ENCODE measurements at regions not wholly inside any gene's neighbourhood (a gene's known extent, or its start where the extent isn't known, plus 50 kb on each side); places are given as distances from the start of the nearest gene placed in this dataset.
"Not testable (repeated sequence)": the region's sequence is repeated elsewhere in the genome, so short reads cannot be mapped to it uniquely, and the experiment has no call there.

DNA sequence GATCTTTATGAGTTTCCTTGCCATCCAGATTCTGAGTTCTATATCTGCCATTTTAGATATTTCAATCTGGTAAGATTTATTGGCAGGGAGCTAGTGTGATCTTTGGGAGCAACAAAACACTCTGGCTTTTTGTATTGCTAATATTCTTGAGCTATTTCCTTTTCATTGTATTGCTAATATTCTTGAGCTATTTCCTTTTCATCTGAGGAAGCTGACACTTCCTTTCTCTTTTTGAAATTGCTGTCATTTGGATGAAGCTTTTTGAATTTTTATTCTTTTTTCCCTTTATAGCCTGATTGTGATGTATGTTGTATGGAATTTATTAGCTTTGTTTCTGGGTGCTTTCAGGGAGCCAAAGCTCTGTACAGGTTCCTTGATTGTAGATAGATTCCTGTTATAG, 873.5 kb upstream of the ATXN8OS start:
- Mint-ChIP-seq H3K4me3 (ENCODE audit: unreplicated experiment) (no peak overlapping the region), H3K36me3 (ENCODE audit: insufficient read depth, unreplicated experiment) (no peaks in the 10 kb centered on the region)
- CTCF ChIA-PET = no interaction called here

DNA sequence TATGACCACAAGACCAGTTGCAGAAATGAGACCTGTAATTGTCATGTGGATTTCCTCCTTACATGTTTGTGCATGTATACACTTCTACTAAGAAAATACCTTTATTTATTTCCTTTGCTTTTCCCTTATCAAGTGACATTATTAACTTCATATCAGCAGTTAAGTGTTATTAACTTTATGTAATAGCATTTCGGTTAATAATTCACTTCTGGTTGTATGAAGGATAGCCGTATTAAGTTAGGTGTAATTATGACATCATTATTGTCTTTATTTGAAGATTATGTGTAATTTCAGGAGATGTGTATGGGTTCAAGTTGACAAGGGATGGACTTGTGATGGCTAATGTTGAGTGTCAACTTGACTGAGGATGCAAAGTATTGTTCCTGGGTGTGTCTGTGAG, 881.2 kb upstream of the ATXN8OS start:
- no peak overlapping the region for H3K4me3 Mint-ChIP-seq (ENCODE audit: unreplicated experiment)
- Histone ChIP-seq H3K27me3 (replicated peaks; ENCODE audit: control insufficient read depth, insufficient read depth, low read length) (no peaks in the 10 kb centered on the region), H3K4me3 (ENCODE audit: low read depth, low read length) (no peak overlapping the region), H3K36me3 (ENCODE audit: control insufficient read depth, insufficient read depth, low read length) (no peaks in the 10 kb centered on the region), H3K4me1 (no peaks in the 10 kb centered on the region), H3K9me3 (no peaks in the 10 kb centered on the region)
- CTCF ChIA-PET = no interaction called here
- DNase-seq = no peak
- H3K4me1 Mint-ChIP-seq (ENCODE audit: low read depth, unreplicated experiment) = no peaks in the 10 kb centered on the region
- no peaks in the 10 kb centered on the region for H3K36me3 Mint-ChIP-seq (ENCODE audit: insufficient read depth, unreplicated experiment)
- no peak overlapping the region for H3K27ac Mint-ChIP-seq (ENCODE audit: unreplicated experiment)
- intact Hi-C loops (cut with micrococcal nuclease; ENCODE audit: unreplicated experiment) = no loop called here
- TF ChIP-seq, protein P1, sequence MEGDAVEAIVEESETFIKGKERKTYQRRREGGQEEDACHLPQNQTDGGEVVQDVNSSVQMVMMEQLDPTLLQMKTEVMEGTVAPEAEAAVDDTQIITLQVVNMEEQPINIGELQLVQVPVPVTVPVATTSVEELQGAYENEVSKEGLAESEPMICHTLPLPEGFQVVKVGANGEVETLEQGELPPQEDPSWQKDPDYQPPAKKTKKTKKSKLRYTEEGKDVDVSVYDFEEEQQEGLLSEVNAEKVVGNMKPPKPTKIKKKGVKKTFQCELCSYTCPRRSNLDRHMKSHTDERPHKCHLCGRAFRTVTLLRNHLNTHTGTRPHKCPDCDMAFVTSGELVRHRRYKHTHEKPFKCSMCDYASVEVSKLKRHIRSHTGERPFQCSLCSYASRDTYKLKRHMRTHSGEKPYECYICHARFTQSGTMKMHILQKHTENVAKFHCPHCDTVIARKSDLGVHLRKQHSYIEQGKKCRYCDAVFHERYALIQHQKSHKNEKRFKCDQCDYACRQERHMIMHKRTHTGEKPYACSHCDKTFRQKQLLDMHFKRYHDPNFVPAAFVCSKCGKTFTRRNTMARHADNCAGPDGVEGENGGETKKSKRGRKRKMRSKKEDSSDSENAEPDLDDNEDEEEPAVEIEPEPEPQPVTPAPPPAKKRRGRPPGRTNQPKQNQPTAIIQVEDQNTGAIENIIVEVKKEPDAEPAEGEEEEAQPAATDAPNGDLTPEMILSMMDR (IDR thresholded peaks at IDR 0.05; ENCODE audit: insufficient read depth in 1 of 2, low read depth in 1 of 2, low read length in 1 of 2, severe bottlenecking in 1 of 2, unreplicated experiment in 1 of 2) = no peak
- POLR2A ChIA-PET = no interaction called here
- BruUV-seq (replicated peaks) = no TSS peak
- peaks cover 10% of the 10 kb centered on the region for H3K9me3 Mint-ChIP-seq (ENCODE audit: unreplicated experiment)
- no peaks in the 10 kb centered on the region for H3K27me3 Mint-ChIP-seq (ENCODE audit: insufficient read depth, unreplicated experiment)

More for the DNA sequence above, 873.5 kb upstream of the ATXN8OS start:
- BruUV-seq (replicated peaks) = no TSS peak
- no peaks in the 10 kb centered on the region for H3K9me3 Mint-ChIP-seq (ENCODE audit: unreplicated experiment)
- Histone ChIP-seq H3K36me3 (ENCODE audit: control insufficient read depth, insufficient read depth, low read length) (no peaks in the 10 kb centered on the region), H3K27me3 (replicated peaks; ENCODE audit: control insufficient read depth, insufficient read depth, low read length) (no peaks in the 10 kb centered on the region), H3K4me1 (no peaks in the 10 kb centered on the region), H3K4me3 (ENCODE audit: low read depth, low read length) (no peak overlapping the region), H3K9me3 (no peaks in the 10 kb centered on the region)
- TF ChIP-seq, protein P1 (IDR thresholded peaks at IDR 0.05; ENCODE audit: insufficient read depth in 1 of 2, low read depth in 1 of 2, low read length in 1 of 2, severe bottlenecking in 1 of 2, unreplicated experiment in 1 of 2) = no peak
- no peaks in the 10 kb centered on the region for H3K4me1 Mint-ChIP-seq (ENCODE audit: low read depth, unreplicated experiment)
- H3K27me3 Mint-ChIP-seq (ENCODE audit: insufficient read depth, unreplicated experiment) = no peaks in the 10 kb centered on the region
- H3K27ac Mint-ChIP-seq (ENCODE audit: unreplicated experiment) = no peak overlapping the region
- intact Hi-C loops (cut with micrococcal nuclease; ENCODE audit: unreplicated experiment) = no loop called here
- no peak for DNase-seq
- POLR2A ChIA-PET = no interaction called here

DNA sequence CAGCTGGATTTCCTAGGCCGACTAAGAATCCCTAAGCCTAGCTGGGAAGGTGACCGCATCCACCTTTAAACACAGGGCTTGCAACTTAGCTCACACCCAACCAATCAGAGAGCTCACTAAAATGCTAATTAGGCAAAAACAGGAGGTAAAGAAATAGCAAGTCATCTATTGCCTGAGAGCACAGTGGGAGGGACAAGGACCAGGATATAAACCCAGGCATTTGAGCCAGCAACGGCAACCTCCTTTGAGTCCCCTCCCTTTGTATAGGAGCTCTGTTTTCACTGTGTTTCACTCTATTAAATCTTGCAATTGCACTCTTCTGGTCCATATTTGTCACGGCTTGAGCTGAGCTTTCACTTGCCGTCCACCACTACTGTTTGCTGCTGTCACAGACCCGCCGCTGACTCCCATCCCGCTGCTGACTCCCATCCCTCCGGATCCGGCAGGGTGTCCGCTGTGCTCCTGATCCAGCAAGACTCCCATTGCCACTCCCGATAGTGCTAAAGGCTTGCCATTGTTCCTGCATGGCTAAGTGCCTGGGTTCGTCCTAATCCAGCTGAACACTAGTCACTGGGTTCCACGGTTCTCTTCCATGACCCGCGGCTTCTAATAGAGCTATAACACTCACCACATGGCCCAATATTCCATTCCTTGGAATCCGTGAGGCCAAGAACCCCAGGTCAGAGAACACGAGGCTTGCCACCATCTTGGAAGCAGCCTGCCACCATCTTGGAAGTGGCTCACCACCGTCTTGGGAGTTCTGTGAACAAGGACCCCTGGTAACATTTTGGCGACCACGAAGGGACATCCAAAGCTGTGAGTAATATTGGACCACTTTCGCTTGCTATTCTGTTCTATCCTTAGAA, 885.8 kb upstream of the ATXN8OS start:
- CTCF ChIA-PET; H3K9me3 Mint-ChIP-seq (ENCODE audit: unreplicated experiment): not testable (repeated sequence)

More for the DNA sequence above, 885.8 kb upstream of the ATXN8OS start:
- H3K4me1 ChIP-seq; BruUV-seq (replicated peaks); H3K36me3 ChIP-seq (ENCODE audit: control insufficient read depth, insufficient read depth, low read length); POLR2A ChIA-PET; H3K36me3 Mint-ChIP-seq (ENCODE audit: insufficient read depth, unreplicated experiment); H3K27me3 Mint-ChIP-seq (ENCODE audit: insufficient read depth, unreplicated experiment); H3K27me3 ChIP-seq (replicated peaks; ENCODE audit: control insufficient read depth, insufficient read depth, low read length); intact Hi-C loops (cut with micrococcal nuclease; ENCODE audit: unreplicated experiment); DNase-seq; H3K4me3 ChIP-seq (ENCODE audit: low read depth, low read length); H3K9me3 ChIP-seq; H3K4me3 Mint-ChIP-seq (ENCODE audit: unreplicated experiment); H3K4me1 Mint-ChIP-seq (ENCODE audit: low read depth, unreplicated experiment); H3K27ac Mint-ChIP-seq (ENCODE audit: unreplicated experiment): not testable (repeated sequence)

Data from Caco-2 (cell line).